Duodenal mucosa (tissue), 2 donors: ENCODE measurements at regions not wholly inside any gene's neighbourhood (a gene's known extent, or its start where the extent isn't known, plus 50 kb on each side); places are given as distances from the start of the nearest gene placed in this dataset.
"Not testable (repeated sequence)": the region's sequence is repeated elsewhere in the genome, so short reads cannot be mapped to it uniquely, and the experiment has no call there.

ENCODE experiments used
- H3K27ac ChIP-seq: one replicate; pipeline ENCODE4 v1.7.0; 2013; ENCODE audit warnings: low read depth, low read length
- H3K27me3 ChIP-seq, 2 donors: one replicate each; pipeline ENCODE4 v1.7.0; 2013; ENCODE audit warnings: low read length in 2 of 2, control low read depth in 1 of 2; ENCODE audit not compliant: insufficient read depth in 2 of 2, control insufficient read depth in 1 of 2
- H3K36me3 ChIP-seq, 2 donors: one replicate each; pipeline ENCODE4 v1.7.0; 2013; ENCODE audit warnings: low read length in 2 of 2, control low read depth in 1 of 2; ENCODE audit not compliant: insufficient read depth in 2 of 2, control insufficient read depth in 1 of 2
- H3K4me1 ChIP-seq, 2 donors: one replicate each; pipeline ENCODE4 v1.7.0; 2013; ENCODE audit warnings: low read length in 2 of 2, control low read depth in 1 of 2; ENCODE audit not compliant: insufficient read depth in 2 of 2, control insufficient read depth in 1 of 2
- H3K4me3 ChIP-seq, 2 donors: one replicate each; pipeline ENCODE4 v1.7.0; 2013; ENCODE audit warnings: low read length in 2 of 2, low read depth in 1 of 2
- H3K9ac ChIP-seq, 2 donors: one replicate each; pipeline ENCODE4 v1.7.0; 2013; ENCODE audit warnings: low read length in 2 of 2, low read depth in 1 of 2
- H3K9me3 ChIP-seq, 2 donors: one replicate each; pipeline ENCODE4 v1.7.0; 2013; ENCODE audit warnings: low read length in 2 of 2, control low read depth in 1 of 2; ENCODE audit not compliant: control insufficient read depth in 1 of 2

DNA sequence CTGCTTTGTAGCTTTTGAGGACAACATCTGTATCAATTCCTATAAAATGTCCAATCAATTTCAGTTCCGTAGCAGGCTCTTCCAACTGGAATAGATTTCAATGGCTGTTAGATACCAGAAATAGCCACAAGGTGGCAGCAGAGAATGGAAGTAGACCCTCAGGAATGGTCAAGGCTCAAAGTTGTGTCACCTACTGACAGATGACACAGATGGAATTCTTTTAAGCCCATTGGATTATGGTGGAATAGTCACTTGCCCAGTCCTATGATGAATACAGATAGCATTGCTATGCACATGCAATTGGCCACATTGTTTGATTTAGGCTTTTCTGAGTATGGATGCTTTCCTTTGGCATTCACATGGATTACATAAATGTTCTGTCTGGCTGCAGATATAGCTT is 130.4 kb upstream of the RADX start:
- H3K4me3 ChIP-seq = no peak overlapping the region
- no peaks in the 10 kb centered on the region for H3K4me1 ChIP-seq

GRCh38 chrX:106484233-106484632 is 127.5 kb upstream of the RADX start:
- H3K9ac ChIP-seq = no peak overlapping the region
- H3K27ac ChIP-seq = no peak overlapping the region
- no peaks in the 10 kb centered on the region for H3K4me1 ChIP-seq
- H3K36me3 ChIP-seq = no peaks in the 10 kb centered on the region
- peak overlapping the region; percentile 18 to 43 for H3K4me3 ChIP-seq
- no peaks in the 10 kb centered on the region for H3K27me3 ChIP-seq
- H3K9me3 ChIP-seq = no peaks in the 10 kb centered on the region

More for the DNA sequence above, 130.4 kb upstream of the RADX start:
- H3K9ac ChIP-seq = no peak overlapping the region
- no peaks in the 10 kb centered on the region for H3K27me3 ChIP-seq
- no peaks in the 10 kb centered on the region for H3K9me3 ChIP-seq
- H3K36me3 ChIP-seq = no peaks in the 10 kb centered on the region
- H3K27ac ChIP-seq = no peak overlapping the region

- H3K4me1 ChIP-seq, H3K27ac ChIP-seq, H3K9me3 ChIP-seq: not testable (repeated sequence)
These were observed 118.5 kb upstream of the RADX start for GRCh38 chrX:106493210-106493816.

DNA sequence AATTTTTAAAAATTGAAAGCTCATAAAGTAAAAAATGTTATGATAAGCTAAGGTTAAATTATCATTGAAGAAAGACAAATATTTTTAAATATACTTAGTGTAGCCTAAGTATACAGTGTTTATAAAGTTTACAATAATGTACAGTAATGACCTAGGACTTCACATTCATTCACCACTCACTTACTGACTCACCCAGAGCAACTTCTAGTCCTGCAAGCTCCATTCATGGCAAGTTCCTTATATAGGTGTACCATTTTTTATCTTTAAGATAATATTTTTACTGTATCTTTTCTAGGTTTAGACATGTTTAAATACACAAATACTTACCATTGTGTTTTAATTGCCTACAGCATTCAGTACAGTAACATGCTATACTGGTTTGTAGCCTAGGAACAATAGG is 112.3 kb upstream of the RADX start:
- Histone ChIP-seq H3K4me3 (no peak overlapping the region), H3K27me3 (no peaks in the 10 kb centered on the region), H3K27ac (no peak overlapping the region), H3K9me3 (no peaks in the 10 kb centered on the region), H3K36me3 (no peaks in the 10 kb centered on the region), H3K4me1 (no peaks in the 10 kb centered on the region), H3K9ac (no peak overlapping the region)

More at GRCh38 chrX:106493210-106493816, 118.5 kb upstream of the RADX start:
- H3K27me3 ChIP-seq, H3K36me3 ChIP-seq, H3K9ac ChIP-seq, H3K4me3 ChIP-seq: not testable (repeated sequence)

- H3K27me3 ChIP-seq = no peaks in the 10 kb centered on the region
- H3K9ac ChIP-seq = no peak overlapping the region
- no peak overlapping the region for H3K4me3 ChIP-seq
- no peak overlapping the region for H3K27ac ChIP-seq
- no peaks in the 10 kb centered on the region for H3K36me3 ChIP-seq
- no peaks in the 10 kb centered on the region for H3K4me1 ChIP-seq
- no peaks in the 10 kb centered on the region for H3K9me3 ChIP-seq
These were observed 100.9 kb upstream of the RADX start for GRCh38 chrX:106510713-106511403.
